HG02571 (cell line): ENCODE measurements at regions not wholly inside any gene's neighbourhood (a gene's known extent, or its start where the extent isn't known, plus 50 kb on each side); places are given as distances from the start of the nearest gene placed in this dataset.

Experiments
- ATAC-seq: cut with Tn5 transposase; IDR thresholded peaks from one replicate; pipeline ENCODE4 v1.9.1; 2021; ENCODE audit warnings: mild to moderate bottlenecking, moderate library complexity; ENCODE audit not compliant: unreplicated experiment

DNA sequence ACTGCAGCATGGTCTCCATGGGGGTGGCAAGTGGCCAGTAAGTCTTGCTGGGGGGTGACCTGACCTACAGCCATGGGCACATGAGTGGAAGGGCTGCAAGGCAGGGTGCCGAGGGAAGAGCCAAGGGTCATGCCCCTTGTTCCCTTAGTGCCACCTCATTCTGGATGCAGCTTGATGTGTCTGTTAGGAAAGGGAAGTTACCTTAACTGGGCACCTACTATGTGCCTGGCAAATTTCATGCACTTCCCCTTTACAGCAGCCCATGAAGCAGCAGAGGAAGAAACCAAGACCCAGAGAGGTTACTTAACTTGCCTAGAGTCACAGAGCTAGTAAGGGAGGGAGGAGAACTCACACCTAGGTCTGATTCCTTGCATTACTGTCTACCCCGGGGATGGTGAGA lies 174.0 kb downstream of the MRPL14 start:
- no peak for ATAC-seq

DNA sequence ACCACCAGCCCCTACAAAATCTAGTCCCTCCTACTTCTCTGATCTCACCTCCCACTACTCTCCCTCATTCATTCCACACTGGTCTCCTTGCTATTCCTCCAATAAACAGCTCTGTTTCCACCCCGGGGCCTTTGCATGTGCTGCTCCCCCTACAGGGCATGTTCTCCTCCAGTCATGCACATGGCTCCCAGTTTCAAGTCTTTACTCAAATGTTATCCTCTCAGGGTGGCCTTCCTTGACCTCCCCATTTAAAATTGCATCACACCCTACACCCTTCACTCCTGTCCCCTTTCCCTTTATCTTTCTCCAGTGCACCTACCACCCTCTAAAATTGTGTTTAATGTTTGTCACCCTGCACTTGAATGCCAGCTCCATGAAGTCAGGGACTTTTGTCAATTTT lies 174.5 kb downstream of the MRPL14 start:
- no peak for ATAC-seq

DNA sequence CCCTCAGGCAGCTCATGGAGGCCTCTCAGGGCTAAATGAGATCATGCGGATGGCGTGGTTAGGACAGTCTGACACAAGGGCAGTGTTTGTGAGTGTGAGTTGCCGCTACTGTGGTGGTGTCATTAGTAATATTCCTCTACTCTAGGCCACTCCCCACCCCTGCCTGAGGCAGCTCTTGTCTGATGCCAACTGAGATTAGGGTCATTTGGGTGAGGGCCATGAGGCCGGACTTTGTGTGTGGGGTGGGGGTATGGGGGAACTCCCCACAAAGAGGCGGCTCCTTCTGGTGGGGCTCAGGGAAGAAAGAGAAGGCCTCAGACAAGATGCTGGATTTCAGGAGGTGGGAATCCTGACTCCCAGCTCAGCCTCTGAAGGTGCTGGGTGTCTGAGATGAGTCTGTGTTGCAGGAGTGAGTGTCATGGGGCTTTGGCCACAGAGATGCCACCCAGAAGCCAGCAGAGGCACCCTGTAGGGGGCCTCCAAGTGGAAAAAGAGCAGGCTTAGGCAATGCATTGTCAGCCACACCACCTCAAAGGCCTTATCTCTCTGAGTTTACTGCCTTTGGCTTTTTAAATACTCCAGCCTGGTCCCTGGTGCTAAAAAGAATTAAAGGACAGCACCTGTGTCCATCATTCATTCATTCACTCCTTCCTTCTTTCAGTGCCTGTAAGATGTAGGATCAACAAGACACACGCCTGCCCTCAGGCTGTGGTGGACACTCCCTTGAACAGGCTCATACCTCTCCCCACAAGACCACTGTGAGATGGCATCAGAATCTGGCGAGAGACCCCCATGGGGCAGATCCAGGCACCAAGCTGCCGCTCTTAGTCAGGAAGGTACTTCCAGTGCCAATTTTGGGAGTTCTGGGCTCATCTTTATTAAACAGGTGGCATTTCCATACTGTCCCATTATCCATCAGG lies 175.2 kb downstream of the MRPL14 start:
- ATAC-seq = no peak

GRCh38 chr6:43951063-43951755 lies 176.0 kb downstream of the MRPL14 start:
- ATAC-seq = no peak

DNA sequence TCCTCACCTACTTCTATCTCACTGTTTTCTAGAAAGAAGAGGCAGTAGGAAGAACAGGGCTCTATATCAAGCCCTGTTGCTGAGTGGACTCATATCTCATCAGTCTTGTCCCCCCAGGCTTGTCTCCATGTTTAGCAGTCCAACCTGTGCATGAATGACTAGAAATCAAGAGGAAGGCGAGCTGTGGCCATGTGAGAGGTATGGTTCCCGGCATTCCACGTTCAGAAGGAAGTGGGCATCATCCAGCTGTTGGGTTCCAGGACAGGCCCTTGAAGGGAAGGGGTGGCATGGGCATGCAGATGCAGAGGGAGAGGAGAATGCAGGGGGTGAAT lies 176.6 kb downstream of the MRPL14 start:
- no peak for ATAC-seq

- no peak for ATAC-seq
Measured at GRCh38 chr6:43950051-43950605, 177.1 kb downstream of the MRPL14 start.

- ATAC-seq = no peak
Measured at GRCh38 chr6:43949551-43949991, 177.7 kb downstream of the MRPL14 start.

- no peak for ATAC-seq
Measured at GRCh38 chr6:43948527-43949485, 178.4 kb downstream of the MRPL14 start.

DNA sequence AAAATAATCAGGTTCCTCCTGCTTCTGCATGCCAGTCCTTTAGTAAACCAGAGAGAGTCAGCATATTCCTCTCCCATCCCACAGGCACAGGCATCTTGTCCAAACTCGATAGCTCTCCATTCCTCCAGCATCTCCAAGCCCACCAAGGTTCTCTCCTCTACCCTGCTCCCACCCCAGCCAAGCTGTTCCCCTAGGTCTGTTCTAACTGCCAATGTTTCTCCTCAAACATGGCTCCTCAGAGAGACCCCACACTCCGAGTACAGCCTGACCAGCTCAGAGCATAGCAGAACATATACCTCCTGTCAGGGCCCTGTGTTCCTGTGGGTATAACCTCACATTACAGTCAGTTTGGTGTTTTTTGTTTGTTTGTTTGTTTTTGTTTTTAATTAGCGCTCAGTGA lies 177.8 kb downstream of the VEGFA start:
- no peak for ATAC-seq

- no peak for ATAC-seq
Measured at GRCh38 chr6:43946641-43947363, 176.8 kb downstream of the VEGFA start.

DNA sequence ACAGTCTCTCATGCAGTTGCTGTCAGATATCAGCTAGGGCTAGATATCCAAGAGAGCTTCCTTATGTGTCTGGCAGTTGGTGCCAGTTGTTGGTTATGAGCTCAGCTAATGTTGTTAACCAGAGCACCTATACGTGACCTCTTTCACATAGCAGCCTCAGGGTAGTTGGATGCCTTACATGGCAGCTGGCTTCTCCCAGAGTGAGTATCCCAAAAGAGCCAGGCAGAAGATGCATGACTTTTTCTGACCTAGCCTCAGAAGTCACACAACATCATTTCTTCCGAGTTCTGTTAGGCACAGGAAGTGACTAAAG lies 175.7 kb downstream of the VEGFA start:
- no peak for ATAC-seq

DNA sequence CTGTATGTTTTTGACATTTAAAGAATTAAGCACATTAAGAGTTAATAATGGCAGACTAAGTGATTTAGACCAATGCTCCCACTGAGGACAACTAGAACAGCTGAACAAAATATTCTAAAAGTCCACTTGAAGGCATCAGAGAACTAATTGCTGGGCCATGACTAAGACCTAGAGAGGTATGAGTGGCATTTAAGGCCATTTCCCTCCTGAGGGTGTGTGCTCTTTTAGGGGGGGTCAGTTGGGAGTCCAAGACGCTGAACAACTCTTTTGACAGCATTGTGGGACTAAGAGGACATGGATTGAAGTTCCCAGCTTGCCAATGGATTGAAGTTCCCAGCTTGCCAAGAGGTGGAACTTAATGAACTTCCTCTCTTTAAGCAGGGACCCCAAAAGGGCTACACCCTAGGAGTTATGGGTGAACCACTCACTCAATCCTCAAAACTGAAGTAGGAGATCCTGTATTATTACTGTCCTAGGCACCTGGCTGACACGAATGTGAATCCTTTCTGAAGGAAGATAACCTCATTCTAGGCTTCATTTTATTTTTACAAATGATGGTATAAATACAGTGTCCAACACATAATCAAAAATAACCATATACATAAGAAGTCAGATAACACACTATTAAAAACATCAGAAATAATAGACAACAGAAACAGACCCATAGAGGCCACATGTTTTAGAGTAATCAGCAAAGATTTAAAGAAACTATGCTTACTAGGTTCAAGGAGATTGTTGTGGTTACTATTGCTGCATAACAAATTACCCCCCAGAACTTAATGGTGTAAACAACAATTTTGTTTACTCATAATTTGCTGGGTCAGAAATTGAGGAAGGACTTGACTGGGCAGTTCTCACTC lies 175.1 kb downstream of the VEGFA start:
- ATAC-seq = no peak

GRCh38 chr6:43943781-43944250 lies 173.8 kb downstream of the VEGFA start:
- ATAC-seq = no peak

GRCh38 chr6:43943099-43943766 lies 173.2 kb downstream of the VEGFA start:
- ATAC-seq = no peak

GRCh38 chr6:43942616-43943015 lies 172.6 kb downstream of the VEGFA start:
- ATAC-seq = no peak

DNA sequence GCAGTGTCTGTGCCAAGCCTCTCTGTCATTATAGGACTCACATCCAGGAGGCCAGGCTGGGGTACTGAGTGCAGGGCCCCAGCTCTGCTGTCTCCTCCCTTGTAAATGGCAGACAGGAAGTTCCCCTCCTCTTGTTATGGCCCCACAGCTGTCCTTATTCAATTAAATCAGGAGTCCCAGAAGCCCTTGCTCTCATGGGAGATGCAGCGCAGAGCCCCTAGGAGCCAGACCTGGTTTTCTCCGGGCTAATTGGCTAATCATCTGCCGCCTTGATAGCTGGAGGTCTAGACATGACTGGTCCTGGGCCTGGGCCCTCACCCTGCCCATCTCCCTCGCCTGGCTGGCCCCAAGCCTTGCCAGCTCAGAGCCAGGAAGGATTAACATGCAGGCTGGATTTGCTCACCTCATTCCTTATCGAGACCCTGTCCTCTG lies 172.0 kb downstream of the VEGFA start:
- no peak for ATAC-seq

DNA sequence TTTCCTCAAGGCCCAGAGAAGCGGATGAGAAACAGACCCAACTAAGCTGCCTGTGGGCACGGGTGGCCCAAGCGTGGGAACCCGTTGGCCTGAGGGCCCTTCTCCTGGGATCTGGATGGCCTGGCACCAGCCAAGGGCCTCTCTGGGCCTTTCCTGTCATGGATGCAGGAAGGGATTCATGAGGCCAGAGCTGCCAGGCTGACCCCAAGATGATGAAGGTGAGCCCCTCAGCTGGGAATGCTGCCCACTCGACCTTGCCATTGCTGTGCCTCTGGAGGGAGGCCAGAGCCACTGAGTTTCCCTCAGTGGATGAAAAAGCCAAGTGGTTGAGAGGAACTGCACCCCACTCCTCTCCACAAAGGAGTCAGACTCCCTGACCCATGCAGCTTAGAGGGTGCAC lies 171.2 kb downstream of the VEGFA start:
- ATAC-seq = no peak

- no peak for ATAC-seq
Measured at GRCh38 chr6:43940393-43941087, 170.5 kb downstream of the VEGFA start.
